Activated T-cell treated with anti-CD3 and anti-CD28 coated beads for 24 hours (primary cell): ENCODE measurements at regions not wholly inside any gene's neighbourhood (a gene's known extent, or its start where the extent isn't known, plus 50 kb on each side); places are given as distances from the start of the nearest gene placed in this dataset.
"Not testable (repeated sequence)": the region's sequence is repeated elsewhere in the genome, so short reads cannot be mapped to it uniquely, and the experiment has no call there.

Experiments used
- DNase-seq: peaks from one replicate; pipeline ENCODE4 v3.0.0-alpha.2; 2020; ENCODE audit warnings: low read depth

- DNase-seq, result no peak
Measured at GRCh38 chr13:95388420-95389079, 87.3 kb upstream of the ABCC4 start.

- DNase-seq, result no peak
Measured at GRCh38 chr13:95391362-95391761, 90.1 kb upstream of the ABCC4 start.

- DNase-seq, result no peak
Measured at GRCh38 chr13:95391785-95392184, 90.5 kb upstream of the ABCC4 start.

- DNase-seq, result no peak
Measured at GRCh38 chr13:95392597-95392996, 91.3 kb upstream of the ABCC4 start.

GRCh38 chr13:95403349-95404140 lies 102.3 kb upstream of the ABCC4 start:
- DNase-seq, result no peak

- DNase-seq, result peak; percentile 62
Measured at GRCh38 chr13:95404141-95404882, 103.1 kb upstream of the ABCC4 start.

- no peak for DNase-seq
Measured at GRCh38 chr13:95406176-95406575, 104.9 kb upstream of the ABCC4 start.

- DNase-seq, result no peak
Measured at GRCh38 chr13:95411428-95412040, 110.3 kb upstream of the ABCC4 start.

- DNase-seq, result no peak
Measured at GRCh38 chr13:95418946-95419345, 117.7 kb upstream of the ABCC4 start.

- no peak for DNase-seq
Measured at GRCh38 chr13:95420501-95420900, 119.2 kb upstream of the ABCC4 start.

- DNase-seq, result no peak
Measured at GRCh38 chr13:95426631-95427030, 125.4 kb upstream of the ABCC4 start.

- not testable (repeated sequence) for DNase-seq
Measured at GRCh38 chr13:95430525-95430924, 122.0 kb upstream of the CLDN10 start.

- DNase-seq, result no peak
Measured at GRCh38 chr13:95432141-95432540, 120.4 kb upstream of the CLDN10 start.

GRCh38 chr13:95433537-95433936 lies 119.0 kb upstream of the CLDN10 start:
- DNase-seq, result no peak

GRCh38 chr13:95434111-95434510 lies 118.4 kb upstream of the CLDN10 start:
- DNase-seq, result no peak

- no peak for DNase-seq
Measured at GRCh38 chr13:95437561-95437960, 115.0 kb upstream of the CLDN10 start.

GRCh38 chr13:95438297-95438696 lies 114.2 kb upstream of the CLDN10 start:
- no peak for DNase-seq

- no peak for DNase-seq
Measured at GRCh38 chr13:95440441-95441088, 112.0 kb upstream of the CLDN10 start.

GRCh38 chr13:95441326-95441725 lies 111.2 kb upstream of the CLDN10 start:
- no peak for DNase-seq

- no peak for DNase-seq
Measured at GRCh38 chr13:95444006-95444730, 108.4 kb upstream of the CLDN10 start.

- no peak for DNase-seq
Measured at GRCh38 chr13:95445131-95445530, 107.4 kb upstream of the CLDN10 start.
